Body of pancreas (tissue), 4 donors: ENCODE measurements at regions not wholly inside any gene's neighbourhood (a gene's known extent, or its start where the extent isn't known, plus 50 kb on each side); places are given as distances from the start of the nearest gene placed in this dataset.

Experiments
- ATAC-seq: fragments of 150-250 bp; one replicate; pipeline ENCODE4 v1.9.1; 2016
- DNase-seq, 4 donors: peaks; one replicate each; pipeline ENCODE4 v3.0.0-alpha.2; 2019
- H3K27ac ChIP-seq, 4 donors: fragments of 200-600 bp; sonication (generic); 1 replicate in 3 of 4; 2 replicates in 1 of 4; pipeline versions ENCODE4 v1.5.1 to v1.6.1; 2016 to 2019; ENCODE audit warnings: mild to moderate bottlenecking in 1 of 4, mixed read lengths in 1 of 4, moderate library complexity in 1 of 4
- H3K27me3 ChIP-seq, 2 donors: fragments of 200-600 bp; sonication (generic); one replicate each; pipeline ENCODE4 v1.6.0; 2016; ENCODE audit warnings: mild to moderate bottlenecking in 1 of 2
- H3K36me3 ChIP-seq, 2 donors: fragments of 200-600 bp; sonication (generic); replicated peaks in 1 of 2; 2 replicates each; pipeline ENCODE4 v1.5.1; 2016; ENCODE audit warnings: low read depth in 2 of 2; ENCODE audit not compliant: insufficient read depth in 1 of 2
- H3K4me1 ChIP-seq: fragments of 200-600 bp; sonication (generic); one replicate; pipeline ENCODE4 v1.6.0; 2016
- H3K4me3 ChIP-seq, 2 donors: fragments of 200-600 bp; sonication (generic); 1 replicate in 1 of 2; 2 replicates in 1 of 2; pipeline ENCODE4 v1.5.1; 2016 to 2019
- H3K9me3 ChIP-seq, 3 donors: fragments of 200-600 bp; sonication (generic); 1 replicate in 2 of 3; 2 replicates in 1 of 3; pipeline ENCODE4 v1.5.1; 2016
- POLR2A ChIP-seq, 3 donors: fragments of 450-650 bp; IDR thresholded peaks; one replicate each; pipeline ENCODE4 v1.6.1; 2016; ENCODE audit warnings: antibody characterized with exemption in 3 of 3, mild to moderate bottlenecking in 2 of 3
- WGBS, 2 donors: methylation state at CpG; one replicate each; pipeline ENCODE4 v1.1.5; 2017; 5-methylcytosine and 5-hydroxymethylcytosine counted together
- intact Hi-C: fragments of 100-400 bp; cut with DNase I; formaldehyde crosslinking; loops from one replicate; pipeline ENCODE4 v1.15.1; 2023
- TF ChIP-seq, protein P1 (sequence below), 7 experiments: fragments of 450-650 bp in 4 of 7; fragments of 200-600 bp in 3 of 7; sonication (generic) in 3 of 7; IDR thresholded peaks; one replicate each; pipeline ENCODE4 v1.5.1; 2016 to 2019; ENCODE audit warnings: antibody characterized with exemption in 7 of 7

DNA sequence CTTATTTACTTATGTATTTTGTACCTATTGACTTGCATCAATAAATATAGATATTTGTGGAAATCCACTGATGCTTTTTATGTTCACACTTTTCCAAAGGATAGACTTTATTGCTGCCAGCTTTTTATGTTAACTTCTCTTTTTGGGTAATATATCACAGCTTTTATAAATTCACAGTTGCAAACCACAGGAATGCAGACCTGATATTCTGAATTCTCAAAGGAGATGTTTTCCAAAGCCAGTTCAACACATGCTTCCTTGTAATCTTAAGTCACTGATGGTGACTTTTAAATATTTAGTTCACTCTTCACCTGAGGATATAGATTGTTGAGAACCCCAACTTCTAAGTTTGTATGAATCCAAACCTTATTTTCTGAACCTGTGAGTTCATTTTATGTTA lies 223.4 kb upstream of the PRR16 start:
- H3K9me3 ChIP-seq: no peaks in the 10 kb centered on the region
- no peaks in the 10 kb centered on the region for H3K4me1 ChIP-seq
- no peak overlapping the region for H3K27ac ChIP-seq
- no peaks in the 10 kb centered on the region for H3K27me3 ChIP-seq
- H3K4me3 ChIP-seq: no peak overlapping the region
- no peak for TF ChIP-seq POLR2A (IDR thresholded peaks at IDR 0.05)
- TF ChIP-seq, protein P1, sequence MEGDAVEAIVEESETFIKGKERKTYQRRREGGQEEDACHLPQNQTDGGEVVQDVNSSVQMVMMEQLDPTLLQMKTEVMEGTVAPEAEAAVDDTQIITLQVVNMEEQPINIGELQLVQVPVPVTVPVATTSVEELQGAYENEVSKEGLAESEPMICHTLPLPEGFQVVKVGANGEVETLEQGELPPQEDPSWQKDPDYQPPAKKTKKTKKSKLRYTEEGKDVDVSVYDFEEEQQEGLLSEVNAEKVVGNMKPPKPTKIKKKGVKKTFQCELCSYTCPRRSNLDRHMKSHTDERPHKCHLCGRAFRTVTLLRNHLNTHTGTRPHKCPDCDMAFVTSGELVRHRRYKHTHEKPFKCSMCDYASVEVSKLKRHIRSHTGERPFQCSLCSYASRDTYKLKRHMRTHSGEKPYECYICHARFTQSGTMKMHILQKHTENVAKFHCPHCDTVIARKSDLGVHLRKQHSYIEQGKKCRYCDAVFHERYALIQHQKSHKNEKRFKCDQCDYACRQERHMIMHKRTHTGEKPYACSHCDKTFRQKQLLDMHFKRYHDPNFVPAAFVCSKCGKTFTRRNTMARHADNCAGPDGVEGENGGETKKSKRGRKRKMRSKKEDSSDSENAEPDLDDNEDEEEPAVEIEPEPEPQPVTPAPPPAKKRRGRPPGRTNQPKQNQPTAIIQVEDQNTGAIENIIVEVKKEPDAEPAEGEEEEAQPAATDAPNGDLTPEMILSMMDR (IDR thresholded peaks at IDR 0.05): no peak
- H3K36me3 ChIP-seq: no peaks in the 10 kb centered on the region
- intact Hi-C loops: no loop called here
- ATAC-seq: no peak
- no peak for DNase-seq

DNA sequence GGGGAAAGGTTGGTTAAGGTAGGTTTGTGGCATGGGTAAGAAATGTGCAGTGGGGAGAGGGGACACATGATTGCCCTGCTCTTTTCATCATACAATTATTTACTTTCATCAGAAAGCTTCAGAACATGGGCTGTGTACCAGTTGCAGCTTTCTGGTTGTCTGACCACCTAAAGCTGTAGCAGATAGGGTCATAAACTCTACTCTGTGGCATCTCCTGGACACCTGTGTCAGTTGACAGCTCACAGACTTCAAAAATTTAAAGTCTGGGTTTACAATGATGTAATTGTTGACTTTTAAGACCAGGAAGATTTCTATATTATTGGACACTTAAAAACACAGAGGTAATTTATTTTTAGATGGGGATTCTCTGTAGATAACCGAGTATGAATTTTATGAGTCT lies 222.7 kb upstream of the PRR16 start:
- H3K4me1 ChIP-seq: no peaks in the 10 kb centered on the region
- H3K4me3 ChIP-seq: no peak overlapping the region
- no peak for ATAC-seq
- H3K27ac ChIP-seq: no peak overlapping the region
- TF ChIP-seq POLR2A (IDR thresholded peaks at IDR 0.05): no peak
- TF ChIP-seq, protein P1 (IDR thresholded peaks at IDR 0.05): no peak
- H3K36me3 ChIP-seq: no peaks in the 10 kb centered on the region
- intact Hi-C loops: no loop called here
- H3K27me3 ChIP-seq: no peaks in the 10 kb centered on the region
- no peaks in the 10 kb centered on the region for H3K9me3 ChIP-seq
- no peak for DNase-seq
- WGBS, 2 donors: 28 to 38% methylated on average over 1 of the region's 1 CpG

DNA sequence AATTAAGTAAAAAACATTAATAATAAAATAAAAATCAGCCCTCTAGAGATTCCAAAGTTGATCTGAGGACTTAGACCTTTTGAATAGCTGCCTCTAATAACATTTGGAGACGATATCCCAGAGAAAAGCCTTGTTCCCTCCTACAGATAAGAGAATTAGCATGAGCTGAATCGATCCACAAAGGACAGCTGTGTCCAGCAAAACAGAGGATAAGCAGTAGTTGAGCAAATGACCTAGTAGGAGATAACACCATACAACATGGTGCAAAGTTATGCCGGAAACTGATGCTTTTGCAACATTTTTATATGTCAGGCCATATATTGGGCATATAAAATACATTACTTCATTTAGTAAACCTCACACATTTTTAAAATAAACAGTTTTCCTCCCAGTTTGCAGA lies 212.2 kb upstream of the PRR16 start:
- no peak for ATAC-seq
- H3K36me3 ChIP-seq: no peaks in the 10 kb centered on the region
- no peak overlapping the region for H3K27ac ChIP-seq
- no peak overlapping the region for H3K4me3 ChIP-seq
- H3K27me3 ChIP-seq: no peaks in the 10 kb centered on the region
- intact Hi-C loops: no loop called here
- TF ChIP-seq, protein P1 (IDR thresholded peaks at IDR 0.05): no peak
- TF ChIP-seq POLR2A (IDR thresholded peaks at IDR 0.05): no peak
- DNase-seq: no peak
- no peaks in the 10 kb centered on the region for H3K4me1 ChIP-seq
- H3K9me3 ChIP-seq: no peaks in the 10 kb centered on the region
- WGBS, 2 donors: 36 to 41% methylated on average over 3 of the region's 3 CpGs

DNA sequence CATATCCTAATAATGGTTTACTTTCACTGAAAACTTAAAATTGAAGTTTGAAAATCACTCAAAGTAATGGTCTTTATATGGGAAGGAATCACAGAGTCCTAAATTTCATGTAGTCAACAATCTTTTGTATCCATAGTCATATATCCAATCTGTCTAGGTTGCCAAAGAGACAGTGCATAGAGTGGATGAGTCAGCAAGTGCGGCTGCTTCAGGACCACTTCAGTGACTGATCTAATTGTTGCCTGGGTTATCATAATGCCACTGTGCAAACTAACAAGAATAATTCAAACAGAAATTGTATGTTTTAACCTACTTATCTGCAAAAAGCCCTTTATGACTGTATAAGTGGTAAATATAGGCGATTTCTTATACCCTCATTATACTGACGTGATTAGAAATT lies 211.3 kb upstream of the PRR16 start:
- WGBS, 2 donors: 39 to 47% methylated on average over 3 of the region's 3 CpGs
- Histone ChIP-seq H3K9me3 (no peaks in the 10 kb centered on the region), H3K4me3 (no peak overlapping the region), H3K27me3 (no peaks in the 10 kb centered on the region), H3K4me1 (no peaks in the 10 kb centered on the region), H3K27ac (no peak overlapping the region), H3K36me3 (no peaks in the 10 kb centered on the region)
- intact Hi-C loops: no loop called here
- ATAC-seq (no peak), DNase-seq (no peak)
- TF ChIP-seq POLR2A (IDR thresholded peaks at IDR 0.05): no peak
- TF ChIP-seq, protein P1 (IDR thresholded peaks at IDR 0.05): no peak

DNA sequence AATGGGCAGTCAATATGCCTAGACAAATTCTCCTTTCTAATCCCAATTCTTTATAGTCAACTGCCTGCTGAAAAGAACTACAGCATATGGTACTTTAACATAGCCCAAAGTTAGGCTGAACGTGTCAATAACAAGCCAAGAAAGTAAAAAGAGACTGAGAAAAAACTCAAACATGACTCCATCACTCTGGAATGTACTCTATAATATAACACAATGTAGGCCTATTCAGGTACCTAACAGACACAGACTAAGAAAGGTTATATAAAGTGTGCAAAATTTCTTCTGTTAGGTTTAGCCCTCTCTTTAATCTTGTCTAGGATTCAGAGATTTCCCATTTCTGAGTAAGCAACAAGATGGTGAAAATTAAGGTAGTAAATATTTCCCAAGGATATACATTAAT lies 209.7 kb upstream of the PRR16 start:
- Histone ChIP-seq H3K4me1 (no peaks in the 10 kb centered on the region), H3K9me3 (no peaks in the 10 kb centered on the region), H3K27me3 (no peaks in the 10 kb centered on the region), H3K4me3 (no peak overlapping the region), H3K27ac (no peak overlapping the region), H3K36me3 (no peaks in the 10 kb centered on the region)
- WGBS, 2 donors: 30 to 66% methylated on average over 1 of the region's 1 CpG
- no peak for ATAC-seq
- TF ChIP-seq, protein P1 (IDR thresholded peaks at IDR 0.05): no peak
- TF ChIP-seq POLR2A (IDR thresholded peaks at IDR 0.05): no peak
- intact Hi-C loops: no loop called here
- no peak for DNase-seq
